Osteocyte (in vitro differentiated cells): ENCODE measurements at regions not wholly inside any gene's neighbourhood (a gene's known extent, or its start where the extent isn't known, plus 50 kb on each side); places are given as distances from the start of the nearest gene placed in this dataset.

Source experiments
- DNase-seq: peaks from one replicate; pipeline ENCODE4 v3.0.0; 2021; ENCODE audit warnings: mixed read lengths; ENCODE audit not compliant: unreplicated experiment; ENCODE audit errors: extremely low spot score
- H3K27ac Mint-ChIP-seq: one replicate; pipeline ENCODE4 v1.8.0; 2021; ENCODE audit warnings: mild to moderate bottlenecking, mixed read lengths; ENCODE audit not compliant: unreplicated experiment
- H3K27me3 Mint-ChIP-seq: one replicate; pipeline ENCODE4 v1.8.0; 2021; ENCODE audit warnings: mixed read lengths; ENCODE audit not compliant: unreplicated experiment
- H3K36me3 Mint-ChIP-seq: one replicate; pipeline ENCODE4 v1.8.0; 2021; ENCODE audit warnings: mixed read lengths; ENCODE audit not compliant: unreplicated experiment
- H3K4me1 Mint-ChIP-seq: one replicate; pipeline ENCODE4 v1.8.0; 2021; ENCODE audit warnings: mixed read lengths; ENCODE audit not compliant: unreplicated experiment
- H3K4me3 Mint-ChIP-seq: one replicate; pipeline ENCODE4 v1.8.0; 2021; ENCODE audit warnings: mild to moderate bottlenecking, moderate library complexity, mixed read lengths; ENCODE audit not compliant: unreplicated experiment
- H3K9me3 Mint-ChIP-seq: one replicate; pipeline ENCODE4 v1.8.0; 2021; ENCODE audit warnings: mixed read lengths; ENCODE audit not compliant: unreplicated experiment
- CTCF ChIP-seq: fragments of 200-600 bp; sonication (generic); IDR thresholded peaks from 2 replicates; pipeline ENCODE4 v1.5.0; 2021; ENCODE audit warnings: antibody characterized with exemption, mild to moderate bottlenecking, moderate library complexity

GRCh38 chr3:78283994-78284393 is 1244.1 kb downstream of the ROBO2 start:
- no peak for DNase-seq
- Mint-ChIP-seq H3K27ac (no peak overlapping the region), H3K27me3 (no peaks in the 10 kb centered on the region), H3K4me1 (peaks cover 2% of the 10 kb centered on the region), H3K36me3 (no peaks in the 10 kb centered on the region), H3K4me3 (no peak overlapping the region), H3K9me3 (no peaks in the 10 kb centered on the region)
- no peak for TF ChIP-seq CTCF

DNA sequence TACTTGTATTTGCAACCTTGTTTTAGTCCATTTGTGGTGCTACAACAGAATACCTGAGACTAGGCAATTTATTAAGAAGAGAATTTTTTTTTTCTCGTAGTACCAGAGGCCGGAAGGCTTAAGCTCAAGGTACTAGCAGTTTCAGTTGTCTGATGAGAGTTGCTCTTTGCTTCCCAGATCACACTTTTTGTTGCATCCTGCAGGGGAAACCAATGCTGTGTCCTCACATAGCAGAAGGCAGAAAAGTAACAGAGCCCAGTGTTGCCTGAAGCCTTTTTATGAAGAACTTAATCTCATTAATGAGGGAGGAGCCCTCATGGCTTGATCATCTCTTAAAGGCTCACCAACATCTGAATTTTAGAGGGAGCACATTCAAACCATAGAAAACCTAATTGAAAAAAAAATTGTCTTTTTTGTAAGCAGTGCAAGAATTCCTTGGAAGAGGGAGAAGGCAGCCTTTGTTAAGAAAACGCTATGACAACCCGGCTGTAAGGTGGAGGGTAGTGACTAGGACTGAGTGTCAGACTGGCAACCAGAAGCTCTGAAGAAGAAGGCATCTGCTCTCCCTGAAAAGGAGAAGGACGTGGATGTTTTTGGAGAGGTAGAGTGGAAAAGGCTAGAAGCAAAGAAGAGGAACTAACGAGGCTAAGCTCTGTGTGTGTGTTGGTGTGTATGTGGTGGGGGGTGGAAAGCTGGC is 1245.3 kb downstream of the ROBO2 start:
- Mint-ChIP-seq H3K4me1 (no peaks in the 10 kb centered on the region), H3K9me3 (no peaks in the 10 kb centered on the region), H3K27ac (no peak overlapping the region), H3K36me3 (no peaks in the 10 kb centered on the region), H3K4me3 (no peak overlapping the region), H3K27me3 (no peaks in the 10 kb centered on the region)
- DNase-seq: no peak
- TF ChIP-seq CTCF: no peak

DNA sequence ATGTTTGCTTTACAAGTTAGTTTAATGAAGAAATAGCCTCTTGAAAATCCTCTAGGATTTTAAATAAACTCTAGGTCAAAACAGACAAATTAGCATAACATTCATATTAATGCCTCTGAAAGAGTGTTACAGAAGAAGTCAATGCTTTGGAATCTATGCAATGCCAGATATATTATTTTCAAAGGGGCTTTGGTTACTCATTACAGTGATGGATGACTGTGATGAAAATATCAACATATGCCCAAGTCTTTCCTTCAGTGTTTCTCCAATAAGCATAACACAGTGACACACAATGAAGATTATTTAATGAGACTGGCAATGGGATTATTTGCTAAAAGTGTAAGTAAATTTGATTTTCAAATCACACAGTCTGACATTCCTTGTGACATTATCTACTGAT is 1247.2 kb downstream of the ROBO2 start:
- TF ChIP-seq CTCF: no peak
- Mint-ChIP-seq H3K36me3 (no peaks in the 10 kb centered on the region), H3K4me3 (no peak overlapping the region), H3K27ac (no peak overlapping the region), H3K4me1 (no peaks in the 10 kb centered on the region), H3K9me3 (no peaks in the 10 kb centered on the region), H3K27me3 (no peaks in the 10 kb centered on the region)
- no peak for DNase-seq

DNA sequence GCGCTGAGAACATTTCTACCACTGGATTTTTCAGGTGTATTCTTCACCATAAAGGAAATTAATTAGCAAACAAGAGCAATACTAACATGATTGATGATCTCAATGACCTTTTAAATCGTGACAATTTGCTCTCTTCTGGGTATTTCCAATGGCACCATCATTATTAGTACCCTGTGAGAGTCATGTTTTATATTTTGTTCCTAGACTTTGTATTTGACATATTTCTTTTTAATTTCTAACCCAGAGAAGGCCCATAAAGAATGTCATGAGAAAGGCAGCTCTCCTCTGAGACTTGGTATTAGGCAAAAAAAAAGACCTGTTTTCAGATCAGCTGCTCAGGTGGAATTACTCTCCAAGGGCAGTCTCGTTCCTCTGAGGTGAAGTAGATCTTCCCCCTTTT is 1253.4 kb downstream of the ROBO2 start:
- H3K36me3 Mint-ChIP-seq: no peaks in the 10 kb centered on the region
- no peaks in the 10 kb centered on the region for H3K9me3 Mint-ChIP-seq
- TF ChIP-seq CTCF: no peak
- H3K27ac Mint-ChIP-seq: no peak overlapping the region
- DNase-seq: no peak
- H3K4me3 Mint-ChIP-seq: no peak overlapping the region
- peaks cover 2% of the 10 kb centered on the region for H3K27me3 Mint-ChIP-seq
- no peaks in the 10 kb centered on the region for H3K4me1 Mint-ChIP-seq

- peaks cover 10% of the 10 kb centered on the region for H3K9me3 Mint-ChIP-seq
- H3K36me3 Mint-ChIP-seq: no peaks in the 10 kb centered on the region
- no peak overlapping the region for H3K4me3 Mint-ChIP-seq
- DNase-seq: no peak
- no peaks in the 10 kb centered on the region for H3K27me3 Mint-ChIP-seq
- H3K4me1 Mint-ChIP-seq: peaks cover 3% of the 10 kb centered on the region
- no peak for TF ChIP-seq CTCF
- no peak overlapping the region for H3K27ac Mint-ChIP-seq
These were observed 1264.2 kb downstream of the ROBO2 start for GRCh38 chr3:78304115-78304514.
